HEK293 (cell line): ENCODE measurements at regions not wholly inside any gene's neighbourhood (a gene's known extent, or its start where the extent isn't known, plus 50 kb on each side); places are given as distances from the start of the nearest gene placed in this dataset.

Source experiments
- CTCF ChIA-PET: fragments of 350-600 bp; formaldehyde crosslinking; extraction: SDS; loops from one replicate; lab custom pipeline; 2021; ENCODE audit warnings: antibody characterized with exemption; lab: Yijun Ruan, JAX
- POLR2A ChIA-PET: fragments of 300-600 bp; formaldehyde crosslinking; extraction: SDS; loops from one replicate; lab custom pipeline; 2020; ENCODE audit warnings: antibody characterized with exemption, inconsistent platforms; lab: Yijun Ruan, JAX
- H3K27ac ChIP-seq: fragments of 200-500 bp; sonication (Bioruptor generic); 2 replicates; pipeline ENCODE4 v1.5.1; 2014; ENCODE audit warnings: low read depth, low read length, control low read depth, inconsistent platforms; ENCODE audit errors: extremely low read depth
- H3K36me3 ChIP-seq, 2 experiments: fragments of 200-500 bp in 1 of 2; sonication (Bioruptor generic) in 1 of 2; 1 replicate in 1 of 2; 2 replicates in 1 of 2; pipeline ENCODE4 v1.5.1; 2014 to 2017; ENCODE audit warnings: inconsistent platforms in 2 of 2, low read length in 2 of 2; ENCODE audit not compliant: control insufficient read depth in 2 of 2, insufficient read depth in 1 of 2
- H3K4me1 ChIP-seq: fragments of 200-500 bp; sonication (Bioruptor generic); 2 replicates; pipeline ENCODE4 v1.5.1; 2014; ENCODE audit warnings: mild to moderate bottlenecking, low read length, inconsistent platforms; ENCODE audit not compliant: control insufficient read depth, insufficient read depth
- H3K4me3 ChIP-seq: 2 replicates; pipeline ENCODE4 v1.5.1; 2011; ENCODE audit warnings: low read depth, mild to moderate bottlenecking, control low read depth, low read length, moderate library complexity
- H3K9me3 ChIP-seq: fragments of 200-500 bp; sonication (Bioruptor generic); 2 replicates; pipeline ENCODE4 v1.5.1; 2014; ENCODE audit warnings: low read depth, low read length, inconsistent platforms; ENCODE audit not compliant: control insufficient read depth, insufficient read depth
- AEBP2 ChIP-seq: fragments of 450-650 bp; formaldehyde crosslinking; IDR thresholded peaks from 2 replicates; pipeline ENCODE4 v1.5.1; 2016; ENCODE audit warnings: missing biosample characterization, missing genetic modification characterization, borderline replicate concordance
- FEZF1 ChIP-seq: fragments of 450-650 bp; formaldehyde crosslinking; IDR thresholded peaks from 2 replicates; pipeline ENCODE4 v1.5.1; 2016; ENCODE audit warnings: missing biosample characterization, missing genetic modification characterization
- GLI4 ChIP-seq: fragments of 450-650 bp; formaldehyde crosslinking; IDR thresholded peaks from 2 replicates; pipeline ENCODE4 v1.5.1; 2016; ENCODE audit warnings: missing biosample characterization, missing genetic modification characterization
- KLF1 ChIP-seq: fragments of 450-650 bp; formaldehyde crosslinking; IDR thresholded peaks from 2 replicates; pipeline ENCODE4 v1.5.1; 2016; ENCODE audit warnings: missing biosample characterization, missing genetic modification characterization
- KLF17 ChIP-seq: fragments of 450-650 bp; formaldehyde crosslinking; IDR thresholded peaks from 2 replicates; pipeline ENCODE4 v1.5.1; 2016; ENCODE audit warnings: missing biosample characterization, missing genetic modification characterization
- SCRT2 ChIP-seq: fragments of 450-650 bp; formaldehyde crosslinking; IDR thresholded peaks from 2 replicates; pipeline ENCODE4 v1.5.1; 2016; ENCODE audit warnings: missing biosample characterization, missing genetic modification characterization
- YY2 ChIP-seq: fragments of 450-650 bp; formaldehyde crosslinking; IDR thresholded peaks from 2 replicates; pipeline ENCODE4 v1.5.1; 2016; ENCODE audit warnings: missing biosample characterization, missing genetic modification characterization
- ZNF19 ChIP-seq: fragments of 450-650 bp; formaldehyde crosslinking; IDR thresholded peaks from 2 replicates; pipeline ENCODE4; 2016; ENCODE audit warnings: missing biosample characterization, missing genetic modification characterization, low read depth
- ZNF621 ChIP-seq: fragments of 450-650 bp; formaldehyde crosslinking; IDR thresholded peaks from 2 replicates; pipeline ENCODE4 v1.5.1; 2017; ENCODE audit warnings: missing biosample characterization, missing genetic modification characterization
- ZNF658 ChIP-seq: fragments of 450-650 bp; formaldehyde crosslinking; IDR thresholded peaks from 2 replicates; pipeline ENCODE4; 2016; ENCODE audit warnings: missing biosample characterization, missing genetic modification characterization
- ZNF692 ChIP-seq: fragments of 450-650 bp; formaldehyde crosslinking; IDR thresholded peaks from 2 replicates; pipeline ENCODE4 v1.5.1; 2016; ENCODE audit warnings: missing biosample characterization, missing genetic modification characterization
- ZSCAN16 ChIP-seq: fragments of 450-650 bp; formaldehyde crosslinking; IDR thresholded peaks from 2 replicates; pipeline ENCODE4 v1.5.1; 2016; ENCODE audit warnings: missing biosample characterization, missing genetic modification characterization
- ZSCAN5A ChIP-seq: fragments of 450-650 bp; formaldehyde crosslinking; IDR thresholded peaks from 2 replicates; pipeline ENCODE4 v1.5.1; 2016; ENCODE audit warnings: missing biosample characterization, missing genetic modification characterization
- TF ChIP-seq, protein P1 (sequence below): fragments of 450-650 bp; formaldehyde crosslinking; IDR thresholded peaks from 2 replicates; pipeline ENCODE4 v1.5.1; 2016; ENCODE audit warnings: missing biosample characterization, missing genetic modification characterization
- TF ChIP-seq, protein P2 (sequence below): fragments of 450-650 bp; formaldehyde crosslinking; IDR thresholded peaks from 2 replicates; pipeline ENCODE4 v1.5.1; 2016; ENCODE audit warnings: missing biosample characterization, missing genetic modification characterization

DNA sequence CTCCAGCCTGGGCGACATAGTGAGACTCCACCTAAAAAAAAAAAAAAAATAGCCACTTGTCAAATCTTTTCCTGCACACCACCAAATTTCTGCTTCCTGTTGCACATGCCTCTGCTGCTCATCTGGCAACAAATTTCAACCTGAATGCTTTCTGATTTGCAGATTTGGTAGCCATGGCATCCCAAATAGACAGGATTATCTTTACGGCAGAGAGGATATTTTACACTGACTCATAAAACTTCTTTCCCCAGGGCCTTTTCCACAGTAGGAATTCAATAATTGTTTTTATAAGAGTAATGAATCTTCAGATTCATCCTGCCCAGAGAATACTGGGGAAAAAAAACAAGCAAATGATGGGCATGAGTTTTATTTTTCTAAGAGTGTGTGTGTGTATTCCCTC lies 264.6 kb downstream of the FRK start (continued):
- TF ChIP-seq, protein P1, sequence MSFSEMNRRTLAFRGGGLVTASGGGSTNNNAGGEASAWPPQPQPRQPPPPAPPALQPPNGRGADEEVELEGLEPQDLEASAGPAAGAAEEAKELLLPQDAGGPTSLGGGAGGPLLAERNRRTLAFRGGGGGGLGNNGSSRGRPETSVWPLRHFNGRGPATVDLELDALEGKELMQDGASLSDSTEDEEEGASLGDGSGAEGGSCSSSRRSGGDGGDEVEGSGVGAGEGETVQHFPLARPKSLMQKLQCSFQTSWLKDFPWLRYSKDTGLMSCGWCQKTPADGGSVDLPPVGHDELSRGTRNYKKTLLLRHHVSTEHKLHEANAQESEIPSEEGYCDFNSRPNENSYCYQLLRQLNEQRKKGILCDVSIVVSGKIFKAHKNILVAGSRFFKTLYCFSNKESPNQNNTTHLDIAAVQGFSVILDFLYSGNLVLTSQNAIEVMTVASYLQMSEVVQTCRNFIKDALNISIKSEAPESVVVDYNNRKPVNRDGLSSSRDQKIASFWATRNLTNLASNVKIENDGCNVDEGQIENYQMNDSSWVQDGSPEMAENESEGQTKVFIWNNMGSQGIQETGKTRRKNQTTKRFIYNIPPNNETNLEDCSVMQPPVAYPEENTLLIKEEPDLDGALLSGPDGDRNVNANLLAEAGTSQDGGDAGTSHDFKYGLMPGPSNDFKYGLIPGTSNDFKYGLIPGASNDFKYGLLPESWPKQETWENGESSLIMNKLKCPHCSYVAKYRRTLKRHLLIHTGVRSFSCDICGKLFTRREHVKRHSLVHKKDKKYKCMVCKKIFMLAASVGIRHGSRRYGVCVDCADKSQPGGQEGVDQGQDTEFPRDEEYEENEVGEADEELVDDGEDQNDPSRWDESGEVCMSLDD (tag by site-specific recombination): no peak
- peak; percentile 37; the same call in 1 of the 2 replicates for TF ChIP-seq SCRT2 (tag by site-specific recombination)
- TF ChIP-seq ZNF621 (tag by site-specific recombination): no peak
- no peak for TF ChIP-seq KLF1 (tag by site-specific recombination)
- TF ChIP-seq KLF17 (tag by site-specific recombination): no peak
- TF ChIP-seq GLI4 (tag by site-specific recombination): no peak
- TF ChIP-seq AEBP2: no peak
- no peak for TF ChIP-seq ZSCAN16
- TF ChIP-seq YY2: no peak
- TF ChIP-seq, protein P2, sequence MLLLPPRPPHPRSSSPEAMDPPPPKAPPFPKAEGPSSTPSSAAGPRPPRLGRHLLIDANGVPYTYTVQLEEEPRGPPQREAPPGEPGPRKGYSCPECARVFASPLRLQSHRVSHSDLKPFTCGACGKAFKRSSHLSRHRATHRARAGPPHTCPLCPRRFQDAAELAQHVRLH: peak; percentile 77; the same call in 1 of the 2 replicates
- TF ChIP-seq ZSCAN5A (tag by site-specific recombination): no peak
- 0 out of 2 replicates have a peak, but pooled peaks have one; percentile 23 for TF ChIP-seq ZNF19 (tag by site-specific recombination)
- no peak for TF ChIP-seq ZNF658 (tag by site-specific recombination)

- Histone ChIP-seq H3K4me1 (no peaks in the 10 kb centered on the region), H3K27ac (no peak overlapping the region), H3K9me3 (no peaks in the 10 kb centered on the region), H3K36me3 (no peaks in the 10 kb centered on the region)
- POLR2A ChIA-PET: no interaction called here
- TF ChIP-seq ZNF692 (tag by site-specific recombination) (peak; percentile 51; the same call in 1 of the 2 replicates), FEZF1 (tag by site-specific recombination) (no peak)
- TF ChIP-seq, all 188 proteins: peak for 1
- CTCF ChIA-PET: interaction anchor here (0.5 to 1.1 kb wide), 2 partner anchors 10 to 60 kb away, joined by 3 read pairs; no protein-coding TSS in a partner anchor
- H3K4me3 ChIP-seq: no peak overlapping the region
Observed at GRCh38 chr6:115783402-115784061, 277.2 kb downstream of the FRK start.
